ENCODE measurements at regions not wholly inside any gene's neighbourhood (a gene's known extent, or its start where the extent isn't known, plus 50 kb on each side); places are given as distances from the start of the nearest gene placed in this dataset.

- TF ChIP-seq YY1 (IDR thresholded peaks at IDR 0.05; ENCODE audit: insufficient read depth, insufficient read length) (no peak), SUZ12 (IDR thresholded peaks at IDR 0.05; ENCODE audit: extremely low read depth, insufficient read depth, insufficient read length) (no peak)
Measured at GRCh38 chr20:22795433-22795832, 211.1 kb upstream of the FOXA2 start.
